ENCODE measurements at regions not wholly inside any gene's neighbourhood (a gene's known extent, or its start where the extent isn't known, plus 50 kb on each side); places are given as distances from the start of the nearest gene placed in this dataset.

DNA sequence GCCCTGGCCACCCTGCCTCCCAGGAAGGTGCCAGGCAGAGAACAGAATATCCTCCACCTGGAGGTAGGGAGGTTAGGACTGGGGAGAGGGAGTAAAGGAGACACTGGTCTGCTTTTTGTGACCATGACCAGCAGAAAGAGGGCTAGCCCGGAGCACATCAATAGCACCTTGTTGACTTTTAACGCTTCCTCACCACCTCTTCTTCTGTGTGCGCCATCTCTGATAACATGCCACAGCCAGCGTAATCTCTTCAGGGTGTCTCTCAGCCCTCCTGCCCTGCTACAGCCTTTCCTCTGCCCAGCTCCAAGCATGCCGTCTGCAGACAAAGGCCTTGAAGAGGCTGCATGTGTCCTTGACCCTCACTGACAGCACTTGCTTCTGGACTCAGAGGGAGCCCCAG lies 50.9 kb upstream of the GJA5 start:
- Histone ChIP-seq H3K27ac (no peak overlapping the region), H3K9me3 (no peaks in the 10 kb centered on the region), H3K27me3 (no peaks in the 10 kb centered on the region), H3K4me1 (no peaks in the 10 kb centered on the region), H3K36me3 (replicated peaks in 1 of 2; ENCODE audit: insufficient read depth in 1 of 2, low read depth in 2 of 2) (no peaks in the 10 kb centered on the region), H3K4me3 (no peak overlapping the region)
- intact Hi-C loops (cut with DNase I), result no loop called here
- no peak for ATAC-seq
- TF ChIP-seq POLR2A (IDR thresholded peaks at IDR 0.05), result no peak
- TF ChIP-seq, protein P1, sequence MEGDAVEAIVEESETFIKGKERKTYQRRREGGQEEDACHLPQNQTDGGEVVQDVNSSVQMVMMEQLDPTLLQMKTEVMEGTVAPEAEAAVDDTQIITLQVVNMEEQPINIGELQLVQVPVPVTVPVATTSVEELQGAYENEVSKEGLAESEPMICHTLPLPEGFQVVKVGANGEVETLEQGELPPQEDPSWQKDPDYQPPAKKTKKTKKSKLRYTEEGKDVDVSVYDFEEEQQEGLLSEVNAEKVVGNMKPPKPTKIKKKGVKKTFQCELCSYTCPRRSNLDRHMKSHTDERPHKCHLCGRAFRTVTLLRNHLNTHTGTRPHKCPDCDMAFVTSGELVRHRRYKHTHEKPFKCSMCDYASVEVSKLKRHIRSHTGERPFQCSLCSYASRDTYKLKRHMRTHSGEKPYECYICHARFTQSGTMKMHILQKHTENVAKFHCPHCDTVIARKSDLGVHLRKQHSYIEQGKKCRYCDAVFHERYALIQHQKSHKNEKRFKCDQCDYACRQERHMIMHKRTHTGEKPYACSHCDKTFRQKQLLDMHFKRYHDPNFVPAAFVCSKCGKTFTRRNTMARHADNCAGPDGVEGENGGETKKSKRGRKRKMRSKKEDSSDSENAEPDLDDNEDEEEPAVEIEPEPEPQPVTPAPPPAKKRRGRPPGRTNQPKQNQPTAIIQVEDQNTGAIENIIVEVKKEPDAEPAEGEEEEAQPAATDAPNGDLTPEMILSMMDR (IDR thresholded peaks at IDR 0.05), result no peak
- 68 to 78% methylated on average over 5 of the region's 5 CpGs for WGBS, 2 donors
- no peak for DNase-seq

DNA sequence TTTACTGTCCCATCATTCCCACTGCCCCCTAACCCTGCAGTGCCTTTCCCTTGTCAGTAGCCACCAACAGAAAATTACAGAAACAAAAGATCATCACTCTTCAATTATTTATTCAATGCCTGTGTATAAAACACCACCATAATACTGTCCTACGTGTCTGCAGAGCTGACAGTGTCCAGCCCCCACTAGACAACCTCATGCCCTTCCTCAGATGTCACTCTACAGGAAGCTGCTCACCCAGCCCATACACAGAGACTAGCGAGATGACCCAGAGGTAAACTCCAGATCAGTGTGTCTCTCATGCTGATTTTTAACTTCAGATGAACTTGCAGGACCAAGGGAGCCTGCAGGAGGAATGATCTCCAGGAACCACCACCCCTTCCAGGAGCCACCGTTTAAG lies 51.3 kb upstream of the GJA5 start:
- no peak for ATAC-seq
- H3K4me3 ChIP-seq, result no peak overlapping the region
- no peaks in the 10 kb centered on the region for H3K27me3 ChIP-seq
- no peaks in the 10 kb centered on the region for H3K36me3 ChIP-seq (replicated peaks in 1 of 2; ENCODE audit: insufficient read depth in 1 of 2, low read depth in 2 of 2)
- H3K9me3 ChIP-seq, result no peaks in the 10 kb centered on the region
- H3K27ac ChIP-seq, result no peak overlapping the region
- H3K4me1 ChIP-seq, result no peaks in the 10 kb centered on the region
- no peak for DNase-seq
- intact Hi-C loops (cut with DNase I), result no loop called here
- no peak for TF ChIP-seq POLR2A (IDR thresholded peaks at IDR 0.05)
- TF ChIP-seq, protein P1 (IDR thresholded peaks at IDR 0.05), result no peak
- 51% methylated on average over 3 of the region's 3 CpGs for WGBS, 2 donors

DNA sequence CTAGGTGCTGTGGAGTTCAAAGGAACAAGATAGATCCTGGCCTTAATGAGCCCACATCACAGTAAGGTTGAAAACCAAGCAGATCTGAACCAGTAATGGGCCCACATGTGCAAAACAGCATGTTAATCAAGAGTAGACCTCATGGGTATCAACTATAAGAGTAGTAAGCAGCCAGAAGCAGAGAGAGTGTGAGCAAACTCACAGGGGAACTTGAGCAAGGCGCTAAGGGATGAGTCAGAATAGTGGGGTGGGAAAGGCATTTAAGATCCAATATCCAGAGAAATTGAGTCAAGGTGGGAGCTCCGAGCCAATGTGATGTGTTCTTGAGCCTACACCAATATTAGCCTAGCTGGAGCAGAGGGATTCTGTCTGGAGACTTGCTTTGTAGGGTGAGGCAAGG lies 52.4 kb upstream of the GJA5 start:
- intact Hi-C loops (cut with DNase I), result no loop called here
- no peak for ATAC-seq
- 78 to 91% methylated on average over 2 of the region's 2 CpGs for WGBS, 2 donors

DNA sequence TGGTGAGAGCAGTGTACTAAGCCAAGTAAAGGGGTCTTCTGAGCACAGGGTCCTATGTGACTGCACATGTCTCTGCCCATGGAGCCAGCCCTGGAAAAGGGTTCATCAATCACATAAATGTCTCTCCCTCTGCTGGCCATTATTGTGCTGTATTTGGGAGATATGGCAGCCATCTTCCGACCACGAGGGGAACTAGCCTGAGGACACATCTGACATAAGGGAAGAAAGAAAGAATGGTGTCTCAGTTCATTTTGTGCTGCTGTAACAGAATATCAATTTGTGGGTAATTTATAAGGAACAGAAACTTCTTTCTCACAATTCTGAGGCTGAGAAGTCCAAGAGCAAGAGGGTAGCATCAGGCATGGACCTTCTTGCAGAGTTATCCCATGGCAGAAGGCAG lies 55.1 kb upstream of the GJA5 start:
- no peaks in the 10 kb centered on the region for H3K36me3 ChIP-seq (replicated peaks in 1 of 2; ENCODE audit: insufficient read depth in 1 of 2, low read depth in 2 of 2)
- 77 to 85% methylated on average over 2 of the region's 2 CpGs for WGBS, 2 donors
- H3K27ac ChIP-seq, result no peak overlapping the region
- DNase-seq (no peak), ATAC-seq (no peak)
- H3K4me3 ChIP-seq, result no peak overlapping the region
- TF ChIP-seq, protein P1 (IDR thresholded peaks at IDR 0.05), result peak in 1 of 7 experiments; percentile 2
- TF ChIP-seq POLR2A (IDR thresholded peaks at IDR 0.05), result no peak
- H3K9me3 ChIP-seq, result no peaks in the 10 kb centered on the region
- intact Hi-C loops (cut with DNase I), result no loop called here
- H3K4me1 ChIP-seq, result no peaks in the 10 kb centered on the region
- no peaks in the 10 kb centered on the region for H3K27me3 ChIP-seq

More for the DNA sequence above, 52.4 kb upstream of the GJA5 start:
- DNase-seq, result no peak
- no peaks in the 10 kb centered on the region for H3K27me3 ChIP-seq
- TF ChIP-seq, protein P1 (IDR thresholded peaks at IDR 0.05), result no peak
- no peak for TF ChIP-seq POLR2A (IDR thresholded peaks at IDR 0.05)
- no peak overlapping the region for H3K4me3 ChIP-seq
- no peak overlapping the region for H3K27ac ChIP-seq
- H3K4me1 ChIP-seq, result no peaks in the 10 kb centered on the region
- no peaks in the 10 kb centered on the region for H3K9me3 ChIP-seq
- no peaks in the 10 kb centered on the region for H3K36me3 ChIP-seq (replicated peaks in 1 of 2; ENCODE audit: insufficient read depth in 1 of 2, low read depth in 2 of 2)

DNA sequence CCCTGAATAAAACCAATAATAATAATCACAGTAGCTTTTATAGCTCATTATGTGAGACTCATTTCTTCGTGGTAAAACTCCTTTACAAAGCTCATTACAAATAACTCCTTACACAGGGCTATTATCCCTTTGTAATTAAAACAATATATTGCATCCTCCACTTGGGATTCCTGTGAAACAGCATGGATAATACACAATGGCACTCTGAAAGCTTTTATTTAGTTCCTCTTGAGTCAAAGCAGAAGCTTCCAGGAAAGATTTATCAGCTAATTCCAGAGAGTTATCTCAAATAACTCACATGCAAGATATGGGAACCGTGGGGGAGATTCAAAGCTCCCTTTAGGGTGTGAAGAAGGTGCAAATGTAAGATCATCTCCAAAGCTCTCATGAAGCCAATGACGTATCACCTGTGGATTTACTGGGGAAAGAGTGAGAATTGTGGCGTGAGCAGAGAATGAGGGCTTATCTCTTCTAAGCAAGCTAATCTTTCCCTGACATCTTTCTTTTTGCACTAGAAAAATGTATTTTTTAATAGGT lies 60.4 kb upstream of the GJA5 start:
- no peaks in the 10 kb centered on the region for H3K27me3 ChIP-seq
- no peaks in the 10 kb centered on the region for H3K36me3 ChIP-seq (replicated peaks in 1 of 2; ENCODE audit: insufficient read depth in 1 of 2, low read depth in 2 of 2)
- H3K9me3 ChIP-seq, result no peaks in the 10 kb centered on the region
- no peak for ATAC-seq
- TF ChIP-seq, protein P1 (IDR thresholded peaks at IDR 0.05), result no peak
- TF ChIP-seq POLR2A (IDR thresholded peaks at IDR 0.05), result no peak
- no peak for DNase-seq
- H3K4me3 ChIP-seq, result no peak overlapping the region
- 45 to 62% methylated on average over 4 of the region's 4 CpGs for WGBS, 2 donors
- H3K4me1 ChIP-seq, result no peaks in the 10 kb centered on the region
- intact Hi-C loops (cut with DNase I), result no loop called here
- no peak overlapping the region for H3K27ac ChIP-seq

Measured in body of pancreas (tissue), 4 donors.